VCaP (cell line): ENCODE measurements at regions not wholly inside any gene's neighbourhood (a gene's known extent, or its start where the extent isn't known, plus 50 kb on each side); places are given as distances from the start of the nearest gene placed in this dataset.

Experiments
- H3K27ac ChIP-seq: fragments of 450-650 bp; 2 replicates; pipeline ENCODE4 v1.5.1; 2017
- CTCF ChIP-seq: fragments of 450-650 bp; conservative IDR thresholded peaks from 2 replicates; pipeline ENCODE4 v1.5.1; 2017; ENCODE audit warnings: mild to moderate bottlenecking, moderate library complexity

GRCh38 chr15:101590785-101591184, 61.4 kb downstream of the TM2D3 start:
- no peak for TF ChIP-seq CTCF
- H3K27ac ChIP-seq, result no peak overlapping the region

GRCh38 chr15:101583284-101583683, 68.9 kb downstream of the TM2D3 start:
- no peak overlapping the region for H3K27ac ChIP-seq
- no peak for TF ChIP-seq CTCF

GRCh38 chr15:101580431-101580830, 71.8 kb downstream of the TM2D3 start:
- no peak for TF ChIP-seq CTCF
- no peak overlapping the region for H3K27ac ChIP-seq

- no peak for TF ChIP-seq CTCF
- no peak overlapping the region for H3K27ac ChIP-seq
Observed at GRCh38 chr15:101579631-101580163, 72.5 kb downstream of the TM2D3 start.

GRCh38 chr15:101578443-101578894, 73.7 kb downstream of the TM2D3 start:
- H3K27ac ChIP-seq, result no peak overlapping the region
- peak; percentile 95 for TF ChIP-seq CTCF

GRCh38 chr15:101573951-101574350, 78.2 kb downstream of the TM2D3 start:
- TF ChIP-seq CTCF, result no peak
- H3K27ac ChIP-seq, result no peak overlapping the region

- H3K27ac ChIP-seq, result no peak overlapping the region
- no peak for TF ChIP-seq CTCF
Observed at GRCh38 chr15:101570241-101570640, 80.7 kb upstream of the PCSK6 start.
